ENCODE measurements at regions not wholly inside any gene's neighbourhood (a gene's known extent, or its start where the extent isn't known, plus 50 kb on each side); places are given as distances from the start of the nearest gene placed in this dataset.

- Histone ChIP-seq H3K9me3 (no peaks in the 10 kb centered on the region), H3K27ac (no peak overlapping the region), H3K27me3 (no peaks in the 10 kb centered on the region), H3K36me3 (no peaks in the 10 kb centered on the region), H3K4me1 (ENCODE audit: control insufficient read depth in 1 of 2, insufficient read depth in 1 of 2, low read depth in 1 of 2, low read length in 1 of 2) (no peaks in the 10 kb centered on the region), H3K4me3 (ENCODE audit: low read depth in 1 of 2, low read length in 1 of 2) (no peak overlapping the region)
- TF ChIP-seq CTCF (IDR thresholded peaks at IDR 0.05): no peak
Measured at GRCh38 chr13:111398715-111399299, 78.4 kb downstream of the TEX29 start.

GRCh38 chr13:111399334-111399733, 78.9 kb downstream of the TEX29 start:
- Histone ChIP-seq H3K4me1 (ENCODE audit: control insufficient read depth in 1 of 2, insufficient read depth in 1 of 2, low read depth in 1 of 2, low read length in 1 of 2) (no peaks in the 10 kb centered on the region), H3K36me3 (no peaks in the 10 kb centered on the region), H3K4me3 (ENCODE audit: low read depth in 1 of 2, low read length in 1 of 2) (no peak overlapping the region), H3K27me3 (no peaks in the 10 kb centered on the region), H3K27ac (no peak overlapping the region), H3K9me3 (no peaks in the 10 kb centered on the region)
- TF ChIP-seq CTCF (IDR thresholded peaks at IDR 0.05): no peak

GRCh38 chr13:111399776-111400538, 79.5 kb downstream of the TEX29 start:
- TF ChIP-seq CTCF (IDR thresholded peaks at IDR 0.05): no peak
- Histone ChIP-seq H3K4me3 (ENCODE audit: low read depth in 1 of 2, low read length in 1 of 2) (no peak overlapping the region), H3K9me3 (no peaks in the 10 kb centered on the region)

GRCh38 chr13:111401151-111401550, 80.7 kb downstream of the TEX29 start:
- Histone ChIP-seq H3K36me3 (no peaks in the 10 kb centered on the region), H3K27ac (no peak overlapping the region), H3K27me3 (no peaks in the 10 kb centered on the region), H3K9me3 (no peaks in the 10 kb centered on the region), H3K4me3 (ENCODE audit: low read depth in 1 of 2, low read length in 1 of 2) (no peak overlapping the region), H3K4me1 (ENCODE audit: control insufficient read depth in 1 of 2, insufficient read depth in 1 of 2, low read depth in 1 of 2, low read length in 1 of 2) (no peaks in the 10 kb centered on the region)
- no peak for TF ChIP-seq CTCF (IDR thresholded peaks at IDR 0.05)

More at GRCh38 chr13:111399776-111400538, 79.5 kb downstream of the TEX29 start:
- no peaks in the 10 kb centered on the region for H3K4me1 ChIP-seq (ENCODE audit: control insufficient read depth in 1 of 2, insufficient read depth in 1 of 2, low read depth in 1 of 2, low read length in 1 of 2)
- H3K27me3 ChIP-seq: no peaks in the 10 kb centered on the region
- no peak overlapping the region for H3K27ac ChIP-seq
- no peaks in the 10 kb centered on the region for H3K36me3 ChIP-seq

GRCh38 chr13:111401755-111402154, 81.3 kb downstream of the TEX29 start:
- TF ChIP-seq CTCF (IDR thresholded peaks at IDR 0.05): no peak
- H3K4me1 ChIP-seq (ENCODE audit: control insufficient read depth in 1 of 2, insufficient read depth in 1 of 2, low read depth in 1 of 2, low read length in 1 of 2): no peaks in the 10 kb centered on the region
- no peaks in the 10 kb centered on the region for H3K9me3 ChIP-seq
- H3K36me3 ChIP-seq: no peaks in the 10 kb centered on the region
- no peaks in the 10 kb centered on the region for H3K27me3 ChIP-seq
- H3K27ac ChIP-seq: no peak overlapping the region
- no peak overlapping the region for H3K4me3 ChIP-seq (ENCODE audit: low read depth in 1 of 2, low read length in 1 of 2)
